Astrocyte (in vitro differentiated cells and primary cell): ENCODE measurements at regions not wholly inside any gene's neighbourhood (a gene's known extent, or its start where the extent isn't known, plus 50 kb on each side); places are given as distances from the start of the nearest gene placed in this dataset.

Experiments used
- DNase-seq: peaks from one replicate; pipeline ENCODE4 v3.0.0-alpha.2; 2010; ENCODE audit warnings: low read depth
- FAIRE-seq: peaks from 2 replicates; lab custom pipeline; 2011; peaks lifted over from hg19 to GRCh38; lab: Jason Lieb, UNC
- H2AFZ ChIP-seq: 2 replicates; pipeline ENCODE4 v1.6.0; 2012; ENCODE audit warnings: low read depth, low read length, inconsistent platforms
- H3K27ac ChIP-seq: 2 replicates; pipeline ENCODE4 v1.5.1; 2011; ENCODE audit warnings: low read depth, low read length, inconsistent platforms
- H3K27me3 ChIP-seq: 2 replicates; pipeline ENCODE4 v1.6.0; 2011; ENCODE audit warnings: low read length, inconsistent platforms; ENCODE audit not compliant: insufficient read depth
- H3K36me3 ChIP-seq: 2 replicates; pipeline ENCODE4 v1.5.1; 2011; ENCODE audit warnings: low read length, inconsistent platforms; ENCODE audit not compliant: insufficient read depth
- H3K4me1 ChIP-seq: 2 replicates; pipeline ENCODE4 v1.5.1; 2011; ENCODE audit warnings: low read length, inconsistent platforms; ENCODE audit not compliant: insufficient read depth
- H3K4me2 ChIP-seq: 2 replicates; pipeline ENCODE4 v1.6.0; 2012; ENCODE audit warnings: low read length, inconsistent platforms
- H3K4me3 ChIP-seq: 2 replicates; pipeline ENCODE4 v1.5.1; 2011; ENCODE audit warnings: low read depth, mild to moderate bottlenecking, low read length, inconsistent platforms; ENCODE audit not compliant: insufficient read depth
- H3K79me2 ChIP-seq: 2 replicates; pipeline ENCODE4 v1.6.0; 2012; ENCODE audit warnings: mild to moderate bottlenecking, low read length, inconsistent platforms; ENCODE audit not compliant: insufficient read depth
- H3K9ac ChIP-seq: 2 replicates; pipeline ENCODE4 v1.6.0; 2012; ENCODE audit warnings: mild to moderate bottlenecking, low read length, inconsistent platforms
- H3K9me3 ChIP-seq: 2 replicates; pipeline ENCODE4 v1.5.1; 2012; ENCODE audit warnings: low read depth, mild to moderate bottlenecking, low read length, inconsistent platforms; ENCODE audit not compliant: insufficient read depth
- H4K20me1 ChIP-seq: 2 replicates; pipeline ENCODE4 v1.6.0; 2012; ENCODE audit warnings: low read length, inconsistent platforms; ENCODE audit not compliant: insufficient read depth
- H3K27ac Mint-ChIP-seq: one replicate; pipeline ENCODE4 v1.8.0; 2021; ENCODE audit warnings: mild to moderate bottlenecking, mixed read lengths; ENCODE audit not compliant: unreplicated experiment
- H3K27me3 Mint-ChIP-seq: one replicate; pipeline ENCODE4 v1.8.0; 2021; ENCODE audit warnings: low read depth, mixed read lengths; ENCODE audit not compliant: unreplicated experiment
- H3K36me3 Mint-ChIP-seq: one replicate; pipeline ENCODE4 v1.8.0; 2021; ENCODE audit warnings: low read depth, mixed read lengths; ENCODE audit not compliant: unreplicated experiment
- H3K4me1 Mint-ChIP-seq: one replicate; pipeline ENCODE4 v1.8.0; 2021; ENCODE audit warnings: low read depth, mixed read lengths; ENCODE audit not compliant: unreplicated experiment
- H3K4me3 Mint-ChIP-seq: one replicate; pipeline ENCODE4 v1.8.0; 2021; ENCODE audit warnings: mild to moderate bottlenecking, moderate library complexity, mixed read lengths; ENCODE audit not compliant: unreplicated experiment
- H3K9me3 Mint-ChIP-seq: one replicate; pipeline ENCODE4 v1.8.0; 2021; ENCODE audit warnings: mild to moderate bottlenecking, mixed read lengths; ENCODE audit not compliant: unreplicated experiment
- EZH2 ChIP-seq: IDR thresholded peaks from 2 replicates; pipeline ENCODE4 v1.6.1; 2012; ENCODE audit warnings: mild to moderate bottlenecking, low read length, inconsistent platforms; ENCODE audit not compliant: insufficient read depth
- TF ChIP-seq, protein P1 (sequence below): IDR thresholded peaks from 2 replicates; pipeline ENCODE4 v1.5.1; 2011; ENCODE audit warnings: low read depth, mild to moderate bottlenecking, inconsistent platforms, low read length, moderate library complexity; ENCODE audit not compliant: insufficient read depth

DNA sequence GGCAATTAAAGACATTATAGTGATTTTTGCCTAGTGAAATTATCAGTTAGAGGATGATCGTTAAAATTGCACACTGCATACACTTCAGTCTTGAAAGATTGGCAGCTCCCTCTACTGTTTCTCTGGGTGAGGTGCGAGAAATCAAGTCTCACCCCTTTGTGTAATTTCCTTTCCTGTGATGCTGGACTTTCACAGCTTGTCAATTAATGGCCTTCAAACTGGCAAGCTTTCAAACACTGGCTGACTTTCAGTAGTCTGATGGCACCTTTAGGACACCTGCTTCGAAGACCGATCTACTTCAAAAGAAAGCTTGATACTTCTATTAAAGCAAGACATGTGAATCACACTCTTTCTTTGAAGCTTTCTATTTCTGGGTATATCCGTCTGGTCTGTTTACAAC lies 706.7 kb upstream of the PTPRD start:
- no peak overlapping the region for H3K27ac Mint-ChIP-seq
- TF ChIP-seq, protein P1, sequence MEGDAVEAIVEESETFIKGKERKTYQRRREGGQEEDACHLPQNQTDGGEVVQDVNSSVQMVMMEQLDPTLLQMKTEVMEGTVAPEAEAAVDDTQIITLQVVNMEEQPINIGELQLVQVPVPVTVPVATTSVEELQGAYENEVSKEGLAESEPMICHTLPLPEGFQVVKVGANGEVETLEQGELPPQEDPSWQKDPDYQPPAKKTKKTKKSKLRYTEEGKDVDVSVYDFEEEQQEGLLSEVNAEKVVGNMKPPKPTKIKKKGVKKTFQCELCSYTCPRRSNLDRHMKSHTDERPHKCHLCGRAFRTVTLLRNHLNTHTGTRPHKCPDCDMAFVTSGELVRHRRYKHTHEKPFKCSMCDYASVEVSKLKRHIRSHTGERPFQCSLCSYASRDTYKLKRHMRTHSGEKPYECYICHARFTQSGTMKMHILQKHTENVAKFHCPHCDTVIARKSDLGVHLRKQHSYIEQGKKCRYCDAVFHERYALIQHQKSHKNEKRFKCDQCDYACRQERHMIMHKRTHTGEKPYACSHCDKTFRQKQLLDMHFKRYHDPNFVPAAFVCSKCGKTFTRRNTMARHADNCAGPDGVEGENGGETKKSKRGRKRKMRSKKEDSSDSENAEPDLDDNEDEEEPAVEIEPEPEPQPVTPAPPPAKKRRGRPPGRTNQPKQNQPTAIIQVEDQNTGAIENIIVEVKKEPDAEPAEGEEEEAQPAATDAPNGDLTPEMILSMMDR: peak; percentile 46
- no peak for TF ChIP-seq EZH2
- no peak for DNase-seq
- H3K4me1 ChIP-seq: no peaks in the 10 kb centered on the region
- no peaks in the 10 kb centered on the region for H3K79me2 ChIP-seq
- H3K27ac ChIP-seq: no peak overlapping the region
- no peaks in the 10 kb centered on the region for H3K9me3 ChIP-seq
- FAIRE-seq: no peak
- no peak overlapping the region for H3K4me3 ChIP-seq
- H3K4me2 ChIP-seq: no peak overlapping the region
- no peaks in the 10 kb centered on the region for H3K9me3 Mint-ChIP-seq
- no peaks in the 10 kb centered on the region for H3K27me3 Mint-ChIP-seq
- peak overlapping the region; percentile 2 for H2AFZ ChIP-seq
- H3K36me3 ChIP-seq: no peaks in the 10 kb centered on the region
- H3K4me3 Mint-ChIP-seq: no peak overlapping the region
- H4K20me1 ChIP-seq: no peaks in the 10 kb centered on the region
- H3K9ac ChIP-seq: no peak overlapping the region
- peaks cover 2% of the 10 kb centered on the region for H3K27me3 ChIP-seq
- no peaks in the 10 kb centered on the region for H3K36me3 Mint-ChIP-seq
- no peaks in the 10 kb centered on the region for H3K4me1 Mint-ChIP-seq

DNA sequence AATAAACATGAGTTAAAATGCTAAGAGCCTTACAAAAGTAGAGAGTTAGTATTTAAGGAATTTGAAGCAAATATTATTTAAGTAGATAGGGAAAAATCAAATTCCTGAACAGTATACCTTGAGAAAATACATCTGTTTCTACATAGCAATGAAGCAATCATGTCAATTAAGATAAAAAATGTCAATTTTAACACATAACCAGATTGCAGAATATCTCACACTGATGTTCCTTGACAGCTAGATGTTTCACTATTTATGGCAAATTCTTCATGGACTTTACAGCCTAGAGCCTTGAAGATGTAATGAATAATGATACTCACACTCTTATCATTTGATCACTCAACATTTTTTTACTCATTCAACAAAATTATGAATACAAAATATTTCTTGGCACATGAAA lies 708.2 kb upstream of the PTPRD start:
- no peak overlapping the region for H3K9ac ChIP-seq
- H3K4me3 Mint-ChIP-seq: no peak overlapping the region
- H4K20me1 ChIP-seq: no peaks in the 10 kb centered on the region
- H3K36me3 ChIP-seq: no peaks in the 10 kb centered on the region
- no peaks in the 10 kb centered on the region for H3K36me3 Mint-ChIP-seq
- H3K4me2 ChIP-seq: no peak overlapping the region
- no peaks in the 10 kb centered on the region for H3K4me1 Mint-ChIP-seq
- H3K27me3 Mint-ChIP-seq: no peaks in the 10 kb centered on the region
- TF ChIP-seq, protein P1: no peak
- no peak for TF ChIP-seq EZH2
- FAIRE-seq (no peak), DNase-seq (no peak)
- H3K79me2 ChIP-seq: no peaks in the 10 kb centered on the region
- no peak overlapping the region for H3K27ac ChIP-seq
- H2AFZ ChIP-seq: no peak overlapping the region
- no peak overlapping the region for H3K27ac Mint-ChIP-seq
- no peak overlapping the region for H3K4me3 ChIP-seq
- no peaks in the 10 kb centered on the region for H3K9me3 Mint-ChIP-seq
- H3K9me3 ChIP-seq: no peaks in the 10 kb centered on the region
- no peaks in the 10 kb centered on the region for H3K4me1 ChIP-seq
- peaks cover 2% of the 10 kb centered on the region for H3K27me3 ChIP-seq

DNA sequence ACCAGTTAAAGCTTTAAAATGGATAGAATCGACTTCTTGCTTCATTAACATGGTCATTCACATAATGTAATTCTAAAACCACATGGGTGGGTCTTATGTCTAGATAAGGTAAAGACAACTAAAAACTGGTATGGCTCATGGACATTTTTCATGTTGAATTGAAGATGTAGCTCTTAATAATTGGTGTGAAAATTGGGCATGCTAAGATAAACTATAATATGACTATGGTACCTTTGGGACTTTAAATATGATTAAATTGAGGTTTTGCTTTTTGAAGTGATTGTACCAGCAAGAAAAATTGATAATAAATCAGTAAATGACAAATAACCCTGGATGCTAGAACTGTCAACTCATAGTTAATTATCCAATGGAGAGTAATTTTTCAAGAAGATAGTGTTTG lies 710.7 kb upstream of the PTPRD start:
- DNase-seq (no peak), FAIRE-seq (peak; percentile 37)
- no peak for TF ChIP-seq EZH2
- TF ChIP-seq, protein P1: no peak
- Histone ChIP-seq H3K4me1 (no peaks in the 10 kb centered on the region), H3K9ac (no peak overlapping the region), H3K4me2 (no peak overlapping the region), H3K27me3 (peaks cover 2% of the 10 kb centered on the region), H4K20me1 (no peaks in the 10 kb centered on the region), H3K79me2 (no peaks in the 10 kb centered on the region), H3K27ac (no peak overlapping the region), H2AFZ (no peak overlapping the region), H3K36me3 (no peaks in the 10 kb centered on the region), H3K4me3 (no peak overlapping the region), H3K9me3 (no peaks in the 10 kb centered on the region)
- Mint-ChIP-seq H3K27ac (no peak overlapping the region), H3K9me3 (no peaks in the 10 kb centered on the region), H3K4me3 (no peak overlapping the region), H3K36me3 (no peaks in the 10 kb centered on the region), H3K4me1 (no peaks in the 10 kb centered on the region), H3K27me3 (no peaks in the 10 kb centered on the region)
